Sciatic nerve (tissue), 2 donors: ENCODE measurements at regions not wholly inside any gene's neighbourhood (a gene's known extent, or its start where the extent isn't known, plus 50 kb on each side); places are given as distances from the start of the nearest gene placed in this dataset.
"Not testable (repeated sequence)": the region's sequence is repeated elsewhere in the genome, so short reads cannot be mapped to it uniquely, and the experiment has no call there.

ENCODE experiments used
- ATAC-seq: fragments of 200-7000 bp; cut with Tn5 transposase; one replicate; pipeline ENCODE4 v1.9.1; 2020; ENCODE audit warnings: mild to moderate bottlenecking, moderate library complexity
- DNase-seq: peaks from one replicate; pipeline ENCODE4 v3.0.0-alpha.2; 2020; ENCODE audit warnings: low spot score
- intact Hi-C: fragments of 100-400 bp; cut with DNase I; formaldehyde crosslinking; loops from one replicate; pipeline ENCODE4 v1.14.2; 2022
- donor health status: DM: no; HTN: no; CAD: no.
- donor health status: DM: no; HTN: no; CAD: no.

GRCh38 chrX:127782904-127783303, 269.3 kb downstream of the ACTRT1 start:
- ATAC-seq (no peak), DNase-seq (no peak)
- intact Hi-C loops = no loop called here

- ATAC-seq (no peak), DNase-seq (no peak)
- intact Hi-C loops = no loop called here
Measured at GRCh38 chrX:127764674-127765073, 287.5 kb downstream of the ACTRT1 start.

- ATAC-seq (no peak), DNase-seq (no peak)
- intact Hi-C loops = no loop called here
Measured at GRCh38 chrX:127762663-127763062, 289.5 kb downstream of the ACTRT1 start.

DNA sequence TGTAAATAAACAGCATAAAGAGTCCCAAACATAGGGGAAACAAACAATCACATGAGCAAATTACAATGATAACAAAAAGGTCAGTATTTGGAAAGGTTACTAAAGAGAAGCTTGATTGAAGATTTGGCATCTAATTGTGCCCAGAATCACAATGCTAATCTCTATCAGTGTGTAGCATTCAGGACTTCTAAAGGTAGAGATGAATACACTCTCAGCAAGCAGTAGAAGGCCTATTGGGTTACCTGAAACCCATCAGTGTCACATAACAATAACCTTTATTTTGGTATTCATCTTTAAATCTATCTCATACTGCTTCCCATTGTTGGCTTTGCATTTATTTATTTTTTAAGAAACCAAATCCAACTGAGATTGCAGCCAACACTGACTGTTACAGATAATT, 319.5 kb downstream of the ACTRT1 start:
- ATAC-seq (no peak), DNase-seq (no peak)
- intact Hi-C loops = no loop called here

DNA sequence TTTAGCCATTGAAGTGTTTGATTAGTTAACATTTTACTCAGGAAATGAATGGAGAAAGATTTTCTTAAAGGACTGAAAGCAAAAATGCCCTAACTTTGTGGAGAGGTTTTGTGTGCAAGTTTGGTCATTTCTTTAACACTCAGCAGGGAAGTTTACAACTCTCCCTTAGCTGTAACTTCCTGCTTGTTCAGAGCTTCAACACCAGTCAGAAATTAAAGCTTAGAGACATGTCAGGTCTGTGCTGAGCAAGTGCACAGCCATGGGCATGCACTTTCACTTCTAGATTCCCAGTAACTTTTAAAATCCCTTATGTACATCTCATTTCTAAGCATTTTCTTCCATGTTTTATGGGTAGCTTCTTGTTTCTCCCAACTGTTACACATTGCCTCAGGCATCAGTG, 326.0 kb downstream of the ACTRT1 start:
- no peak for DNase-seq
- no peak for ATAC-seq
- intact Hi-C loops = no loop called here

- intact Hi-C loops = no loop called here
- no peak for DNase-seq
- ATAC-seq = no peak
Measured at GRCh38 chrX:127708155-127708554, 344.0 kb downstream of the ACTRT1 start.

DNA sequence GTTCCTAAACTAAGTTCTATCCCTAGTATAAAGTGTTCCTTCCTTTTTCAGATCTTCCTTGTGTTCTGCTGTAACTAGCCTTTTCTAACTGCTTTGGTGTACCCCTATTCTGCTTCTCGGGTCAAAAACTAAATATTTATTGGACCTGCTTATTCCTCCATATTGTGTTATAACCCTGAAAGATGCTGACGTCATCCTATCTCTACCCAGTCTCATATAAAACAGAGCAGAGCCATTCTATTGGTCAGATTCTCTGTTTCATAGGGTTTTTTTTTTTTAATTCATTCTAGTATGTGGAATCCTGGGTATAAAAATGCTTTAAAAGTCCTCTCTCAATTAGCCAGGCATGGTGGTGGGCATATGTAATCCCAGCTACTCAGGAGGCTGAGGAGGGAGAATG, 349.7 kb downstream of the ACTRT1 start:
- ATAC-seq (no peak), DNase-seq (no peak)
- intact Hi-C loops = no loop called here

- DNase-seq, intact Hi-C loops, ATAC-seq: not testable (repeated sequence)
Measured at GRCh38 chrX:127662942-127663341, 389.3 kb downstream of the ACTRT1 start.

DNA sequence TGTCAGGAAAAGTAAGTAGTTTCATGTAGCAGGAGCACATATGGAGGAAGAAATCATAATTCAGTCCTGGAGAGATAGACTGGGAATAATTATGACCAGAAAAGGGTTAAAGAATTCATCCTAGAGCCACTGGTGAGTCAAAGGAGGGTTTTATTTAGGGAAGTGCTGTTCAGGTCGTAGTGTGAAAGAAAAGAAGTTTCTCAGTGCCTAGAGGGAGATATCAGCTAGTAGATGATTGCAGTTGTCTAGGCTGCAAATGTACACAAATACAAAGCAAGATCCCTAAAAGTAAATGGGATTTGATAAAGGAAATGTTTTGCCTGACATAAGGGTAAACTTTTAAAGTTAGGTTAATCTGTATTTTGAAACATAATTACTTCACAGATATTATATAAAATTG, 403.2 kb downstream of the ACTRT1 start:
- intact Hi-C loops = no loop called here
- no peak for DNase-seq
- no peak for ATAC-seq

GRCh38 chrX:127621780-127622179, 430.4 kb downstream of the ACTRT1 start:
- ATAC-seq (no peak), DNase-seq (no peak)
- intact Hi-C loops = no loop called here

- DNase-seq = no peak
- intact Hi-C loops = no loop called here
- ATAC-seq = no peak
Measured at GRCh38 chrX:127606590-127606989, 445.6 kb downstream of the ACTRT1 start.

GRCh38 chrX:127596882-127597281, 455.3 kb downstream of the ACTRT1 start:
- intact Hi-C loops = no loop called here
- ATAC-seq = no peak
- DNase-seq = no peak

DNA sequence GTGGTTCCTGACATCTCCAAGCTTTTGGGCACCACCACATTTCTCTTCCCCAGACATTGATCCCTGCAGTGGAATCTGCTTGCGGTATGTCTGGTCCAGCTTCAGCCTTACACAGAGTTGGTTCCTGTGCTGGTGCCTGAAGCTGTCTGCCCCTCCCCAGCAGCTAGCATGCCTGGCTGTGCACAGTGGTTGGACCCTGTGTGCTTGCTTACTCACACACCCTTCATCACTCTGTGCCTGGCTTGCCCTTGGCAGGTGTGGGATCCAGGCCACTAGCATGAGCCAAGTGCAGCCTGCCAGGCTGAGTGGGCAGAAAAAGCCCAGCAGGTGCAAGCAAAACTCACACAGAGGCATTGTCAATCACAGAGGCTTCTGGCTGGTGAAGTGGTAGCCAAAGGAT, 473.8 kb downstream of the ACTRT1 start:
- intact Hi-C loops = no loop called here
- ATAC-seq (no peak), DNase-seq (no peak)

- intact Hi-C loops = no loop called here
- ATAC-seq = no peak
- DNase-seq = no peak
Measured at GRCh38 chrX:127577884-127578283, 474.3 kb downstream of the ACTRT1 start.

- intact Hi-C loops = no loop called here
- no peak for DNase-seq
- no peak for ATAC-seq
Measured at GRCh38 chrX:127574829-127575228, 477.4 kb downstream of the ACTRT1 start.

GRCh38 chrX:127572471-127572870, 479.7 kb downstream of the ACTRT1 start:
- no peak for DNase-seq
- intact Hi-C loops = no loop called here
- no peak for ATAC-seq

DNA sequence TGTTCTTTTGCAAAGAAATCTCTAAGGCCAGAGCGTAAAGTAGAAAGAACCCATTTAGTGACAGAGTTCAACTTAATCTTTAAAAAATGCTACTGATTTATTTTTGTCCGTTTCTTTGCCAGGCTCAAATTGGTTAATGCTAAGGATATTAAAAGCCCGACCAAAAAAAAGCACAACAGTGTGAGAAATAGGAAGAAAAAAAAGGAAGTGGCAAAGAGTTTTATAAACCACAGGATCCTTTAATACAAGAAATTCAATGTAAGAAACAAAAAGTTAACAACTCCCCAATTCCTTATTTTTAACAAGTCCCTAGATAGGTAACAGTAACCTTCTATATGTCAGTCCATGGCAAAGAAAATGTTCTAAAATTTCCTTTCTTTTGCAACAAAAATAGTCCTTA, 480.4 kb downstream of the ACTRT1 start:
- no peak for DNase-seq
- ATAC-seq = no peak
- intact Hi-C loops = no loop called here

- ATAC-seq (no peak), DNase-seq (no peak)
- intact Hi-C loops = no loop called here
Measured at GRCh38 chrX:127570276-127570675, 481.9 kb downstream of the ACTRT1 start.

DNA sequence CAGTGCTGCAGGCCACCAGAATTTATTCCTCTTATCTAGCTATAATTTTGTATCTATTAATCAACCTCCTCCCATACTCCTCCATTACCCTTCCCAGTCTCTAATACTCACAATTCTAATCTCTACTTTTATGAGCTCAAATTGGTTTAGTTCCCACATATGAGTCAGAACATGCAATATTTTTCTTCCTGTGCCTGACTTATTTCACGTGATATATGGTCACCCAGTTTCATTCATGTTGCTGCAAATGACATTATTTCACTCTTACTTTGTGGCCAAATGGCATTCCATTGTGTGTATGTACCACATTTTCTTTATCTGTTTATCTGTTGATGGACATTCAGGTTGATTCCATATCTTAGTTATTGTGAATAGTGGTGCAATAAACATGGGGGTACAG, 483.5 kb downstream of the ACTRT1 start:
- ATAC-seq (no peak), DNase-seq (no peak)
- intact Hi-C loops = no loop called here

DNA sequence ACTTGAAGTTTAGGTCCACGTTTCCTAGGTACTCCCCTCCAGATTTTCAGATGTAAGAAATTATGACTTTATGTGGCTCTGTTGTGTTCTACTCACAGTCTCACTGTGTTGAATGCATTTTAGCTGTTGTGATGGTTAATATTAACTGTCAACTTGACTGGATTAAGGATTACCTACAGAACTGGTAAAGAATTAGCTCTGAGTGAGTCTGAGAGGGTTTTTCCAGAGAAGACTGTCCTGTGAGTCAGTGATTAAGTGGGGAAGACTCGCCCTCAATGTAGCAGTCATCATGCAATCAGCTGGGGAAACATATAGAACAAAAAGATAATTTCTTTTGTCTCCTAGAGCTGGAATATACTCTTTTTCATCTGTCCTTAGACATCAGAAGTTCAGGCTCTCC, 493.4 kb downstream of the ACTRT1 start:
- DNase-seq (no peak), ATAC-seq (no peak)
- intact Hi-C loops = no loop called here

DNA sequence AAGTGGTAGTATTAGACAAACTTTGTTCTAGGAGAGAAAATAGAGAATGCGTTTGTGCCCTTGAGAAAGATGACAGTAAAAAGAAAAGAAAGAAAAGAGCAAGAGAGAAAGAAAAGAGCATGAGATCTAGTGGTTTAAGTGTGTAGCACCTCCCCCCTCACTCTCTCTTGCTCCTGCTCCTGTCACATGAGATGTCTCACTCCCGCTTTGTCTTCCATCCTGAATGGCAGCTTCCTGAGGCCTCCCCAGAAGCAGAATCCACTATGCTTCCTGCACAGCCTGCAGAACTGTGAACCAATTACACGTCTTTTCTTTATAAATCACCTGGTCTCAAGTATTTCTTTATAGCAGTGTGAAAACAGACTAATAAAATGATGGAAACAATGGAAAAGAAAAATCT, 499.6 kb downstream of the ACTRT1 start:
- intact Hi-C loops = no loop called here
- ATAC-seq (no peak), DNase-seq (no peak)

GRCh38 chrX:127519323-127519722, 532.9 kb downstream of the ACTRT1 start:
- no peak for ATAC-seq
- DNase-seq = no peak
- intact Hi-C loops = no loop called here
